ENCODE measurements at regions not wholly inside any gene's neighbourhood (a gene's known extent, or its start where the extent isn't known, plus 50 kb on each side); places are given as distances from the start of the nearest gene placed in this dataset.

DNA sequence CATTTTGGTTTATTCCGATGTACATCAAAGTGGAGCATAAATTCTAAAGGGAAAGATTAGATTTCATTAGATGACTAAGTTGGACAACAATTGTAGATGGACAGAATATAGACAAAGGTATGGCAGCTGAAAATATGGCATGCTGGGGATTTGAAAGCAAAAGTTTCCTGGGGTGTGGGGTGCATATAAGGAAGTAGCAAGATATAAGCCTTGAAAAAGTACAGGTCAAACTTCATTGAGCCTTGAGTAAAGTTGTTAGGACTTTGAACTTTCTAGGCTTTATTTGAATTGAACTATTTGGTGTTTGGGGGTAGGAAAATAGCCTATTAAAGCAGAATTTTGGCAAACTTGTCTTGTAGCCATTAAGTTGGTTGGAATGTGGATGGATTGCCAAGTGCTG lies 75.8 kb upstream of the KCNJ16 start:
- H3K36me3 ChIP-seq (replicated peaks in 1 of 2; ENCODE audit: control insufficient read depth in 1 of 2, insufficient read depth in 2 of 2, low read length in 1 of 2): no peaks in the 10 kb centered on the region
- POLR2A ChIA-PET: no interaction called here

DNA sequence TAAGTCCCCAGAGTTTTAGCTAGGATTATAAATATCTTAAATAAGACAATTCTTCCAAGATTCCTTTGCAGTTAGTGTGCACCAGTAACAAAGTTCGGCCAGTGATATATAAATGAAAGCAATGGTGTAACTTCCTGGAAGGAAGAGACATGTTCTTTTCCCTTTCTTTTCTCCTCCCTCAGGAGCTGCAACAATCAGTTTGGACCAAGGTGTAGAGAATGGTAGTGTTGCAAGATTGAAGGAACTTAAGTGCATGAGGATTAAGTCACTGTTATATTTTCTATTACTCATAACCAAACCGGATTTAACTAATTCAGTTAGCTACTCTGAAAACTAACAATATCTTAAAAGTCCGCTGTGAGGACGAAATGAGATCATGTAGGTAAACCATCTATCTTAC lies 68.9 kb upstream of the KCNJ16 start:
- H3K27me3 ChIP-seq (ENCODE audit: insufficient read depth): no peaks in the 10 kb centered on the region
- H2AFZ ChIP-seq (ENCODE audit: low read depth): peak overlapping the region; percentile 23; the same call in 1 of the 2 replicates
- H3K79me2 ChIP-seq (ENCODE audit: insufficient read depth): no peaks in the 10 kb centered on the region
- H3K36me3 ChIP-seq (replicated peaks in 1 of 2; ENCODE audit: control insufficient read depth in 1 of 2, insufficient read depth in 2 of 2, low read length in 1 of 2): no peaks in the 10 kb centered on the region
- no peak overlapping the region for H3K27ac ChIP-seq (ENCODE audit: low read depth in 2 of 2, low read length in 1 of 2)
- H3K9ac ChIP-seq: no peak overlapping the region
- DNase-seq: no peak
- TF ChIP-seq FOSL2 (IDR thresholded peaks at IDR 0.05; ENCODE audit: borderline replicate concordance, low read depth) (no peak), RFX5 (IDR thresholded peaks at IDR 0.05; ENCODE audit: low read length) (no peak), SMC3 (IDR thresholded peaks at IDR 0.05; ENCODE audit: low read depth, low read length) (no peak), EP300 (IDR thresholded peaks at IDR 0.05; ENCODE audit: borderline replicate concordance in 1 of 2, low read depth in 1 of 2, low read length in 1 of 2) (no peak), TCF12 (IDR thresholded peaks at IDR 0.05) (no peak), GABPA (IDR thresholded peaks at IDR 0.05; ENCODE audit: low read depth) (no peak), MXI1 (IDR thresholded peaks at IDR 0.05; ENCODE audit: low read depth, low read length) (no peak), JUND (IDR thresholded peaks at IDR 0.05) (no peak), NRF1 (IDR thresholded peaks at IDR 0.05; ENCODE audit: low read depth, low read length) (no peak), NFIC (IDR thresholded peaks at IDR 0.05; ENCODE audit: borderline replicate concordance) (no peak), POLR2AphosphoS5 (IDR thresholded peaks at IDR 0.05; ENCODE audit: low read depth, low read length) (no peak)
- TF ChIP-seq, protein P1, sequence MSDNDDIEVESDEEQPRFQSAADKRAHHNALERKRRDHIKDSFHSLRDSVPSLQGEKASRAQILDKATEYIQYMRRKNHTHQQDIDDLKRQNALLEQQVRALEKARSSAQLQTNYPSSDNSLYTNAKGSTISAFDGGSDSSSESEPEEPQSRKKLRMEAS (IDR thresholded peaks at IDR 0.05; ENCODE audit: low read depth): no peak
- TF ChIP-seq, protein P2, sequence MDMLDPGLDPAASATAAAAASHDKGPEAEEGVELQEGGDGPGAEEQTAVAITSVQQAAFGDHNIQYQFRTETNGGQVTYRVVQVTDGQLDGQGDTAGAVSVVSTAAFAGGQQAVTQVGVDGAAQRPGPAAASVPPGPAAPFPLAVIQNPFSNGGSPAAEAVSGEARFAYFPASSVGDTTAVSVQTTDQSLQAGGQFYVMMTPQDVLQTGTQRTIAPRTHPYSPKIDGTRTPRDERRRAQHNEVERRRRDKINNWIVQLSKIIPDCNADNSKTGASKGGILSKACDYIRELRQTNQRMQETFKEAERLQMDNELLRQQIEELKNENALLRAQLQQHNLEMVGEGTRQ (IDR thresholded peaks at IDR 0.05; ENCODE audit: borderline replicate concordance, low read depth, low read length): no peak
- TF ChIP-seq, protein P3, sequence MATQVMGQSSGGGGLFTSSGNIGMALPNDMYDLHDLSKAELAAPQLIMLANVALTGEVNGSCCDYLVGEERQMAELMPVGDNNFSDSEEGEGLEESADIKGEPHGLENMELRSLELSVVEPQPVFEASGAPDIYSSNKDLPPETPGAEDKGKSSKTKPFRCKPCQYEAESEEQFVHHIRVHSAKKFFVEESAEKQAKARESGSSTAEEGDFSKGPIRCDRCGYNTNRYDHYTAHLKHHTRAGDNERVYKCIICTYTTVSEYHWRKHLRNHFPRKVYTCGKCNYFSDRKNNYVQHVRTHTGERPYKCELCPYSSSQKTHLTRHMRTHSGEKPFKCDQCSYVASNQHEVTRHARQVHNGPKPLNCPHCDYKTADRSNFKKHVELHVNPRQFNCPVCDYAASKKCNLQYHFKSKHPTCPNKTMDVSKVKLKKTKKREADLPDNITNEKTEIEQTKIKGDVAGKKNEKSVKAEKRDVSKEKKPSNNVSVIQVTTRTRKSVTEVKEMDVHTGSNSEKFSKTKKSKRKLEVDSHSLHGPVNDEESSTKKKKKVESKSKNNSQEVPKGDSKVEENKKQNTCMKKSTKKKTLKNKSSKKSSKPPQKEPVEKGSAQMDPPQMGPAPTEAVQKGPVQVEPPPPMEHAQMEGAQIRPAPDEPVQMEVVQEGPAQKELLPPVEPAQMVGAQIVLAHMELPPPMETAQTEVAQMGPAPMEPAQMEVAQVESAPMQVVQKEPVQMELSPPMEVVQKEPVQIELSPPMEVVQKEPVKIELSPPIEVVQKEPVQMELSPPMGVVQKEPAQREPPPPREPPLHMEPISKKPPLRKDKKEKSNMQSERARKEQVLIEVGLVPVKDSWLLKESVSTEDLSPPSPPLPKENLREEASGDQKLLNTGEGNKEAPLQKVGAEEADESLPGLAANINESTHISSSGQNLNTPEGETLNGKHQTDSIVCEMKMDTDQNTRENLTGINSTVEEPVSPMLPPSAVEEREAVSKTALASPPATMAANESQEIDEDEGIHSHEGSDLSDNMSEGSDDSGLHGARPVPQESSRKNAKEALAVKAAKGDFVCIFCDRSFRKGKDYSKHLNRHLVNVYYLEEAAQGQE (IDR thresholded peaks at IDR 0.05; ENCODE audit: low read depth, low read length): no peak
- ChIA-PET CTCF (interaction anchor here (0.5 to 0.7 kb wide), 3 partner anchors 9 to 24 kb away, joined by 3 read pairs; no protein-coding TSS in a partner anchor), POLR2A (no interaction called here)
- no peaks in the 10 kb centered on the region for H3F3A ChIP-seq (replicated peaks; ENCODE audit: insufficient read depth)
- H3K9me3 ChIP-seq: no peaks in the 10 kb centered on the region; the same call in 1 of the 2 replicates
- no peak overlapping the region for H3K4me3 ChIP-seq (ENCODE audit: low read depth in 2 of 2, low read length in 1 of 2)
- 0 out of 2 replicates have a peak overlapping the region, but pooled peaks have one; percentile 1 for H3K4me2 ChIP-seq
- WGBS (ENCODE audit: low lambda C conversion rate): 60% methylated on average over 4 of the region's 4 CpGs
- H3K9me2 ChIP-seq: no peaks in the 10 kb centered on the region
- H3K4me1 ChIP-seq (ENCODE audit: control insufficient read depth in 1 of 2, insufficient read depth in 2 of 2, low read depth in 1 of 2, low read length in 1 of 2): no peaks in the 10 kb centered on the region; a peak in 1 of 4 replicates
- no peaks in the 10 kb centered on the region for H4K20me1 ChIP-seq (ENCODE audit: insufficient read depth)

More for the DNA sequence above, 75.8 kb upstream of the KCNJ16 start:
- no peak for DNase-seq
- Histone ChIP-seq H3K27ac (ENCODE audit: low read depth in 2 of 2, low read length in 1 of 2) (no peak overlapping the region), H4K20me1 (ENCODE audit: insufficient read depth) (no peaks in the 10 kb centered on the region), H3K27me3 (ENCODE audit: insufficient read depth) (no peaks in the 10 kb centered on the region), H3K4me2 (no peak overlapping the region), H2AFZ (ENCODE audit: low read depth) (no peak overlapping the region), H3K4me3 (ENCODE audit: low read depth in 2 of 2, low read length in 1 of 2) (no peak overlapping the region), H3K79me2 (ENCODE audit: insufficient read depth) (no peaks in the 10 kb centered on the region), H3F3A (replicated peaks; ENCODE audit: insufficient read depth) (peaks cover 14% of the 10 kb centered on the region), H3K9me2 (no peaks in the 10 kb centered on the region), H3K4me1 (ENCODE audit: control insufficient read depth in 1 of 2, insufficient read depth in 2 of 2, low read depth in 1 of 2, low read length in 1 of 2) (no peaks in the 10 kb centered on the region; a peak in 1 of 4 replicates), H3K9ac (no peak overlapping the region), H3K9me3 (no peaks in the 10 kb centered on the region)
- TF ChIP-seq ELF1 (IDR thresholded peaks at IDR 0.05) (no peak), GABPA (IDR thresholded peaks at IDR 0.05; ENCODE audit: low read depth) (no peak), FOXJ3 (CRISPR knock-in tag; IDR thresholded peaks at IDR 0.05) (no peak), GATA2 (CRISPR knock-in tag; IDR thresholded peaks at IDR 0.05) (no peak), NFIC (IDR thresholded peaks at IDR 0.05; ENCODE audit: borderline replicate concordance) (no peak)
- TF ChIP-seq, protein P4, sequence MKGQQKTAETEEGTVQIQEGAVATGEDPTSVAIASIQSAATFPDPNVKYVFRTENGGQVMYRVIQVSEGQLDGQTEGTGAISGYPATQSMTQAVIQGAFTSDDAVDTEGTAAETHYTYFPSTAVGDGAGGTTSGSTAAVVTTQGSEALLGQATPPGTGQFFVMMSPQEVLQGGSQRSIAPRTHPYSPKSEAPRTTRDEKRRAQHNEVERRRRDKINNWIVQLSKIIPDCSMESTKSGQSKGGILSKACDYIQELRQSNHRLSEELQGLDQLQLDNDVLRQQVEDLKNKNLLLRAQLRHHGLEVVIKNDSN (IDR thresholded peaks at IDR 0.05; ENCODE audit: borderline replicate concordance, low read depth): no peak
- CTCF ChIA-PET: no interaction called here
- 74% methylated on average over 1 of the region's 1 CpG for WGBS (ENCODE audit: low lambda C conversion rate)

All from SK-N-SH (cell line).